ENCODE measurements at regions not wholly inside any gene's neighbourhood (a gene's known extent, or its start where the extent isn't known, plus 50 kb on each side); places are given as distances from the start of the nearest gene placed in this dataset.
A peak's percentile ranks its signal among the peaks of the same experiment; 100 is the strongest.

GRCh38 chr12:24198070-24198469 lies 248.6 kb upstream of the SOX5 start:
- DNase-seq, result no peak

- DNase-seq, result no peak
Measured at GRCh38 chr12:24197532-24197931, 248.1 kb upstream of the SOX5 start.

GRCh38 chr12:24195063-24195462 lies 245.6 kb upstream of the SOX5 start:
- DNase-seq, result no peak

- DNase-seq, result no peak
Measured at GRCh38 chr12:24191117-24191516, 241.6 kb upstream of the SOX5 start.

- DNase-seq, result no peak
Measured at GRCh38 chr12:24185782-24186181, 236.3 kb upstream of the SOX5 start.

GRCh38 chr12:24177889-24178288 lies 228.4 kb upstream of the SOX5 start:
- DNase-seq, result peak; percentile 59

GRCh38 chr12:24175929-24176328 lies 226.5 kb upstream of the SOX5 start:
- no peak for DNase-seq

- DNase-seq, result no peak
Measured at GRCh38 chr12:24175284-24175683, 225.8 kb upstream of the SOX5 start.

- DNase-seq, result no peak
Measured at GRCh38 chr12:24173067-24173466, 223.6 kb upstream of the SOX5 start.

- no peak for DNase-seq
Measured at GRCh38 chr12:24172773-24173066, 223.2 kb upstream of the SOX5 start.

GRCh38 chr12:24172031-24172772 lies 222.7 kb upstream of the SOX5 start:
- DNase-seq, result no peak

- no peak for DNase-seq
Measured at GRCh38 chr12:24155042-24155441, 205.6 kb upstream of the SOX5 start.

GRCh38 chr12:24153079-24153478 lies 203.6 kb upstream of the SOX5 start:
- DNase-seq, result no peak

GRCh38 chr12:24152270-24152669 lies 202.8 kb upstream of the SOX5 start:
- no peak for DNase-seq

GRCh38 chr12:24143928-24144327 lies 194.5 kb upstream of the SOX5 start:
- DNase-seq, result no peak

GRCh38 chr12:24139035-24139434 lies 189.6 kb upstream of the SOX5 start:
- no peak for DNase-seq

- DNase-seq, result no peak
Measured at GRCh38 chr12:24138041-24138440, 188.6 kb upstream of the SOX5 start.

- no peak for DNase-seq
Measured at GRCh38 chr12:24135158-24135850, 185.8 kb upstream of the SOX5 start.

- DNase-seq, result no peak
Measured at GRCh38 chr12:24134092-24134491, 184.6 kb upstream of the SOX5 start.

- peak; percentile 91 for DNase-seq
Measured at GRCh38 chr12:24133384-24133783, 183.9 kb upstream of the SOX5 start.

- no peak for DNase-seq
Measured at GRCh38 chr12:24127919-24128721, 178.7 kb upstream of the SOX5 start.

- no peak for DNase-seq
Measured at GRCh38 chr12:24125280-24125679, 175.8 kb upstream of the SOX5 start.

GRCh38 chr12:24121911-24122310 lies 172.4 kb upstream of the SOX5 start:
- DNase-seq, result no peak

GRCh38 chr12:24118668-24119067 lies 169.2 kb upstream of the SOX5 start:
- DNase-seq, result no peak

Data from NCI-H1105 treated with DMSO at 0.1 percent for 48 hours (cell line).